CD14-positive monocyte (primary cell): ENCODE measurements at regions not wholly inside any gene's neighbourhood (a gene's known extent, or its start where the extent isn't known, plus 50 kb on each side); places are given as distances from the start of the nearest gene placed in this dataset.

Experiments used
- DNase-seq, 3 donors: peaks; one replicate each; pipeline ENCODE4 v3.0.0-alpha.2; 2011 to 2022
- H2AFZ ChIP-seq: 2 replicates; pipeline ENCODE4 v1.6.0; 2012; ENCODE audit warnings: mild to moderate bottlenecking, low read depth, low read length, inconsistent platforms; ENCODE audit not compliant: insufficient read depth, poor library complexity, severe bottlenecking
- H3K27ac ChIP-seq, 2 donors: 1 replicate in 1 of 2; 2 replicates in 1 of 2; pipeline ENCODE4 v1.5.1; 2012 to 2013; ENCODE audit warnings: low read length in 2 of 2, control low read depth in 1 of 2, inconsistent platforms in 1 of 2, low read depth in 1 of 2, mild to moderate bottlenecking in 1 of 2
- H3K27me3 ChIP-seq, 2 donors: one replicate each; pipeline versions ENCODE4 v1.6.0 to v1.6.1; 2011 to 2013; ENCODE audit warnings: low read length in 2 of 2; ENCODE audit not compliant: control insufficient read depth in 2 of 2, insufficient read depth in 2 of 2
- H3K36me3 ChIP-seq, 2 donors: replicated peaks in 1 of 2; 1 replicate in 1 of 2; 2 replicates in 1 of 2; pipeline versions ENCODE4 v1.5.1 to v1.6.1; 2012 to 2013; ENCODE audit warnings: low read length in 2 of 2, control low read depth in 1 of 2, inconsistent platforms in 1 of 2, mild to moderate bottlenecking in 1 of 2; ENCODE audit not compliant: insufficient read depth in 2 of 2, control insufficient read depth in 1 of 2
- H3K4me1 ChIP-seq, 2 donors: 1 replicate in 1 of 2; 2 replicates in 1 of 2; pipeline versions ENCODE4 v1.5.1 to v1.6.1; 2012 to 2013; ENCODE audit warnings: low read length in 2 of 2, control low read depth in 1 of 2, inconsistent platforms in 1 of 2, mild to moderate bottlenecking in 1 of 2, moderate library complexity in 1 of 2; ENCODE audit not compliant: insufficient read depth in 2 of 2, control insufficient read depth in 1 of 2
- H3K4me2 ChIP-seq: replicated peaks from 2 replicates; pipeline ENCODE3; 2012; ENCODE audit warnings: low read length, moderate library complexity, mild to moderate bottlenecking; ENCODE audit not compliant: poor library complexity, severe bottlenecking; ENCODE audit errors: extremely low read depth
- H3K4me3 ChIP-seq, 3 experiments: fragments of 200-600 bp in 1 of 3; sonication (generic) in 1 of 3; replicated peaks in 1 of 3; 1 replicate in 2 of 3; 2 replicates in 1 of 3; pipeline ENCODE4 v1.5.1; 2011 to 2013; ENCODE audit warnings: low read length in 3 of 3, mild to moderate bottlenecking in 3 of 3, control low read depth in 2 of 3, low read depth in 2 of 3, inconsistent platforms in 1 of 3, moderate library complexity in 1 of 3
- H3K79me2 ChIP-seq: 2 replicates; pipeline ENCODE4 v1.6.0; 2012; ENCODE audit warnings: mild to moderate bottlenecking, control low read depth, inconsistent platforms, low read length, moderate library complexity; ENCODE audit not compliant: insufficient read depth
- H3K9ac ChIP-seq: 2 replicates; pipeline ENCODE4 v1.6.0; 2017; ENCODE audit warnings: low read length, mild to moderate bottlenecking; ENCODE audit not compliant: insufficient read depth, poor library complexity, severe bottlenecking
- H3K9me3 ChIP-seq, 2 donors: replicated peaks in 1 of 2; 1 replicate in 1 of 2; 2 replicates in 1 of 2; pipeline versions ENCODE4 v1.5.1 to v1.6.1; 2012 to 2013; ENCODE audit warnings: low read length in 2 of 2, control low read depth in 1 of 2; ENCODE audit not compliant: control insufficient read depth in 1 of 2, insufficient read depth in 1 of 2
- H4K20me1 ChIP-seq: 2 replicates; pipeline ENCODE4 v1.6.0; 2012; ENCODE audit warnings: mild to moderate bottlenecking, low read length, control low read depth, moderate library complexity; ENCODE audit not compliant: insufficient read depth
- H3K27ac Mint-ChIP-seq, 7 donors: one replicate each; pipeline ENCODE4 v1.8.0; 2020; ENCODE audit warnings: mild to moderate bottlenecking in 7 of 7, mixed read lengths in 7 of 7, moderate library complexity in 6 of 7, inconsistent platforms in 2 of 7
- H3K27me3 Mint-ChIP-seq, 3 donors: one replicate each; pipeline ENCODE4 v1.8.0; 2021 to 2022; ENCODE audit warnings: low read depth in 3 of 3, mild to moderate bottlenecking in 3 of 3, mixed read lengths in 3 of 3, moderate library complexity in 3 of 3, inconsistent platforms in 1 of 3
- H3K36me3 Mint-ChIP-seq, 2 donors: one replicate each; pipeline ENCODE4 v1.8.0; 2020; ENCODE audit warnings: mixed read lengths in 2 of 2, inconsistent platforms in 1 of 2, mild to moderate bottlenecking in 1 of 2
- H3K4me1 Mint-ChIP-seq: one replicate; pipeline ENCODE4 v1.8.0; 2020; ENCODE audit warnings: mild to moderate bottlenecking, mixed read lengths
- H3K4me3 Mint-ChIP-seq, 2 donors: one replicate each; pipeline ENCODE4 v1.8.0; 2020; ENCODE audit warnings: mild to moderate bottlenecking in 2 of 2, mixed read lengths in 2 of 2, moderate library complexity in 1 of 2
- H3K9me3 Mint-ChIP-seq, 7 donors: one replicate each; pipeline ENCODE4 v1.8.0; 2020 to 2022; ENCODE audit warnings: mixed read lengths in 7 of 7, mild to moderate bottlenecking in 6 of 7, moderate library complexity in 6 of 7, inconsistent platforms in 2 of 7
- WGBS: methylation state at CpG from one replicate; pipeline ENCODE4 v1.1.5; 2013; ENCODE audit warnings: missing lambda C conversion rate; ENCODE audit not compliant: insufficient coverage; 5-methylcytosine and 5-hydroxymethylcytosine counted together
- intact Hi-C, 2 donors: fragments of 100-400 bp; cut with micrococcal nuclease; formaldehyde crosslinking; loops; one replicate each; pipeline versions ENCODE4 v1.15.0 to v1.15.1; 2023
- TF ChIP-seq, protein P1 (sequence below): fragments of 200-600 bp; IDR thresholded peaks from one replicate; pipeline ENCODE4 v1.8.0; 2022; ENCODE audit warnings: antibody characterized with exemption, mild to moderate bottlenecking

DNA sequence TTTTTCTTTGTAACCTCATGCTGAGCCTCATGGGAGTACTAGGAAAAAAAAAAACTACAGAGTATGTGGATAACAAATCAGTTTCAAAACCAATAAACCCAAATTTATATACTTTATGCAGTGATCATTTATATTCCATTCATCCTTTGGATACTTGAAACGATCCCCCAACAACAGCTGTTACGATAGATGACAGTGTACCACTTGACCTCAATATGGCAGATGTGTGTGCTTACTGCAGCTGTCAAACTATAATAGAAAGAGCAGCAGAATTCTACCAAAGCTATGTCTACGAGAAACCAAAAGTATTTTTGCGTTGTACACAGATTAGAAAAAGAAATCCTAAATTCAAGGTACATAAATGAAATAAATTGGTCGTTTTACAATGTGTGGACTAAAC is 337.8 kb downstream of the PDGFC start:
- no peaks in the 10 kb centered on the region for H3K36me3 Mint-ChIP-seq
- H3K4me1 Mint-ChIP-seq, result no peaks in the 10 kb centered on the region
- WGBS, result 100% methylated on average over 1 of the region's 5 CpGs
- intact Hi-C loops, result no loop called here
- H4K20me1 ChIP-seq, result no peaks in the 10 kb centered on the region
- no peaks in the 10 kb centered on the region for H3K9me3 ChIP-seq
- H3K27ac Mint-ChIP-seq, result no peak overlapping the region
- peaks cover 0 to 3% (median 2%) of the 10 kb centered on the region in 3 donors for H3K27me3 Mint-ChIP-seq
- H2AFZ ChIP-seq, result no peak overlapping the region
- no peak overlapping the region for H3K4me3 ChIP-seq
- no peak overlapping the region for H3K9ac ChIP-seq
- H3K9me3 Mint-ChIP-seq, result peaks cover 0 to 6% (median 0%) of the 10 kb centered on the region in 7 donors
- H3K36me3 ChIP-seq, result no peaks in the 10 kb centered on the region
- H3K4me1 ChIP-seq, result no peaks in the 10 kb centered on the region
- H3K4me2 ChIP-seq, result no peak overlapping the region
- no peak overlapping the region for H3K27ac ChIP-seq
- no peaks in the 10 kb centered on the region for H3K27me3 ChIP-seq
- TF ChIP-seq, protein P1, sequence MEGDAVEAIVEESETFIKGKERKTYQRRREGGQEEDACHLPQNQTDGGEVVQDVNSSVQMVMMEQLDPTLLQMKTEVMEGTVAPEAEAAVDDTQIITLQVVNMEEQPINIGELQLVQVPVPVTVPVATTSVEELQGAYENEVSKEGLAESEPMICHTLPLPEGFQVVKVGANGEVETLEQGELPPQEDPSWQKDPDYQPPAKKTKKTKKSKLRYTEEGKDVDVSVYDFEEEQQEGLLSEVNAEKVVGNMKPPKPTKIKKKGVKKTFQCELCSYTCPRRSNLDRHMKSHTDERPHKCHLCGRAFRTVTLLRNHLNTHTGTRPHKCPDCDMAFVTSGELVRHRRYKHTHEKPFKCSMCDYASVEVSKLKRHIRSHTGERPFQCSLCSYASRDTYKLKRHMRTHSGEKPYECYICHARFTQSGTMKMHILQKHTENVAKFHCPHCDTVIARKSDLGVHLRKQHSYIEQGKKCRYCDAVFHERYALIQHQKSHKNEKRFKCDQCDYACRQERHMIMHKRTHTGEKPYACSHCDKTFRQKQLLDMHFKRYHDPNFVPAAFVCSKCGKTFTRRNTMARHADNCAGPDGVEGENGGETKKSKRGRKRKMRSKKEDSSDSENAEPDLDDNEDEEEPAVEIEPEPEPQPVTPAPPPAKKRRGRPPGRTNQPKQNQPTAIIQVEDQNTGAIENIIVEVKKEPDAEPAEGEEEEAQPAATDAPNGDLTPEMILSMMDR, result no peak
- no peak overlapping the region for H3K4me3 Mint-ChIP-seq
- H3K79me2 ChIP-seq, result no peaks in the 10 kb centered on the region
- DNase-seq, result no peak

DNA sequence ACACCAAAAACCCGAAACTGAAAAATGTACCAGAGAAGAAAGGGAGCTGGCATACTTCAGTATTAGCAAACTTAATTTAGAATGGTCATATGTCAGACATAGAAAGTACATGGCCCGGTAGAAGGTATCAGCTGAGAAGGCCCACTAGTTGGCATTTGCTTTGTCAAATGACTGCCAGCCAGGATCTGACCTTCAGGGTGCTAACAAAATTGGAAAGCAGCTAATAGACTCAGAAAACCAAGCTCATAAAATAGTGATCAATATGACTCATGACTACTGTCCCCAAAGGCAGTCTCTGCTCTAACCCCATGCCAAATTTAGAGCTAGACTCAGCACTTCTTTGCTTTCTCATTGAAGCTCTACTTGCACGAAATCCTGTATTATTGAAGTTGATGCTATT is 342.7 kb downstream of the PDGFC start:
- H4K20me1 ChIP-seq, result no peaks in the 10 kb centered on the region
- H3K4me1 Mint-ChIP-seq, result no peaks in the 10 kb centered on the region
- H3K9ac ChIP-seq, result no peak overlapping the region
- H3K4me3 ChIP-seq, result no peak overlapping the region
- no peak overlapping the region for H2AFZ ChIP-seq
- WGBS, result 100% methylated on average over 1 of the region's 3 CpGs
- peaks cover 0 to 9% (median 5%) of the 10 kb centered on the region in 7 donors for H3K9me3 Mint-ChIP-seq
- H3K27me3 Mint-ChIP-seq, result no peaks in the 10 kb centered on the region
- no peak overlapping the region for H3K27ac ChIP-seq
- H3K9me3 ChIP-seq, result peaks cover 0 to 4% of the 10 kb centered on the region in 2 donors
- no peaks in the 10 kb centered on the region for H3K4me1 ChIP-seq
- no peak for DNase-seq
- intact Hi-C loops, result no loop called here
- TF ChIP-seq, protein P1, result no peak
- H3K36me3 Mint-ChIP-seq, result no peaks in the 10 kb centered on the region
- H3K4me3 Mint-ChIP-seq, result no peak overlapping the region
- no peak overlapping the region for H3K4me2 ChIP-seq
- H3K27ac Mint-ChIP-seq, result no peak overlapping the region
- H3K36me3 ChIP-seq, result no peaks in the 10 kb centered on the region
- no peaks in the 10 kb centered on the region for H3K27me3 ChIP-seq
- no peaks in the 10 kb centered on the region for H3K79me2 ChIP-seq
